ENCODE measurements at regions not wholly inside any gene's neighbourhood (a gene's known extent, or its start where the extent isn't known, plus 50 kb on each side); places are given as distances from the start of the nearest gene placed in this dataset.

DNA sequence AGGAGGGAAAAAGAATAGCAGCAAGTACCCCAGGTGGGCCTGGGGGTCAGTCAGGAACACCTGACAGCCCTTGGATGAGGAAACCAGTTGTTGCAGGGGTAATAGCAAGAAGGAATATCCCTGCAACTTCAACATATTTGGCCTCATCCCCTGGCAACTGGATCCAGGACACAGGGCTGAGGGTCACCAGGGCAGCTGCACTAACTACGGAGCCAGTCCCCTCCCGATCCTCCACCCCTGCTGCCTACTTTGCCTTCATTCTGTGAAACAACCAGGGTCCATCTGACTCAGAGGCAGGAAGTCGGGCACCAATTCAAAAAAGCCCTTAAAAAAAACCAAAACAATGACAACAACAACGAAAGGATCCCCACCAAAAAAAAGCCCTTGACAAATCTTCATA, 52.9 kb downstream of the FRMPD3 start:
- DNase-seq (ENCODE audit: low read depth) = no peak
- TF ChIP-seq, protein P1, sequence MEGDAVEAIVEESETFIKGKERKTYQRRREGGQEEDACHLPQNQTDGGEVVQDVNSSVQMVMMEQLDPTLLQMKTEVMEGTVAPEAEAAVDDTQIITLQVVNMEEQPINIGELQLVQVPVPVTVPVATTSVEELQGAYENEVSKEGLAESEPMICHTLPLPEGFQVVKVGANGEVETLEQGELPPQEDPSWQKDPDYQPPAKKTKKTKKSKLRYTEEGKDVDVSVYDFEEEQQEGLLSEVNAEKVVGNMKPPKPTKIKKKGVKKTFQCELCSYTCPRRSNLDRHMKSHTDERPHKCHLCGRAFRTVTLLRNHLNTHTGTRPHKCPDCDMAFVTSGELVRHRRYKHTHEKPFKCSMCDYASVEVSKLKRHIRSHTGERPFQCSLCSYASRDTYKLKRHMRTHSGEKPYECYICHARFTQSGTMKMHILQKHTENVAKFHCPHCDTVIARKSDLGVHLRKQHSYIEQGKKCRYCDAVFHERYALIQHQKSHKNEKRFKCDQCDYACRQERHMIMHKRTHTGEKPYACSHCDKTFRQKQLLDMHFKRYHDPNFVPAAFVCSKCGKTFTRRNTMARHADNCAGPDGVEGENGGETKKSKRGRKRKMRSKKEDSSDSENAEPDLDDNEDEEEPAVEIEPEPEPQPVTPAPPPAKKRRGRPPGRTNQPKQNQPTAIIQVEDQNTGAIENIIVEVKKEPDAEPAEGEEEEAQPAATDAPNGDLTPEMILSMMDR (IDR thresholded peaks at IDR 0.05; ENCODE audit: insufficient read depth, low read depth, low read length, missing control alignments) = no peak
- no peak overlapping the region for H3K4me3 ChIP-seq (ENCODE audit: low read length)

DNA sequence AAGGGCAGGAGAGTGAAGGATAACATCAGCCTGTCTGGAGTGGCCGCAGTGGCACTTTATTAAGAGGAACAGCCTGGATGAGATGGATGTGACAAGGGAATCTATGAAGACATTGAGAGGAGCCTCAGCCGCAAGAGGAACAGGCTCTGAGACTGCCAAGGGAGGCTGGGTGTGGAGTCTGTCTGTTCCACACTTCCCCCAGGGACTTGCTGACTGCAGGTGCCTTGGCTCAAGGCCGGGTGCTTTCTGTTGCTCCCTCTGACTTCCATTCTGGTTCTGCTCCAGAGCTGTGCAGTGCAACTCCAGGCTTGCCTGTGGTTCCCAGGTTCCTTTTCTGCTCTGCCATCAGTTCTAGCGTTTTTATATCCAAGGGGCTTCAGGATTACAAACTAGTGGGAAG, 54.6 kb downstream of the FRMPD3 start:
- no peak overlapping the region for H3K4me3 ChIP-seq (ENCODE audit: low read length)
- DNase-seq (ENCODE audit: low read depth) = no peak
- TF ChIP-seq, protein P1 (IDR thresholded peaks at IDR 0.05; ENCODE audit: insufficient read depth, low read depth, low read length, missing control alignments) = no peak

DNA sequence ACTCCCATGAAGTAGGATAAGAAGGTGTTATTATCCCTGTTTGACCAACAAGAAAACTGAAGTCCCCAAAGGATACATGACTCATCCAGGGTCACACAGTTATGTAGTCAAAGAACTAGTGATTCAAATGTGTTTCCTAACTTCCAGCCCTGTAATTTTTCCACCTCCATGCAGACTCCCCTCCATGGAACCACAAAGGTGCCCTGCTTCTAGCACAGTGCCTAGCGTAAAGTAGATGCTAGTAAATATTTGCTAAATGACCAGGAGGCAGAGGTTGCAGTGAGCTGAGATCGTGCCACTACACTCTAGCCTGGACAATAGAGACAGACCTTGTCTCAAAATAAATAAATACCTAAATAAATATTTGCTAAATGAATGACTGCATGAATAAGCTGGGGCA, 55.8 kb downstream of the FRMPD3 start:
- no peak overlapping the region for H3K4me3 ChIP-seq (ENCODE audit: low read length)
- TF ChIP-seq, protein P1 (IDR thresholded peaks at IDR 0.05; ENCODE audit: insufficient read depth, low read depth, low read length, missing control alignments) = no peak
- no peak for DNase-seq (ENCODE audit: low read depth)

DNA sequence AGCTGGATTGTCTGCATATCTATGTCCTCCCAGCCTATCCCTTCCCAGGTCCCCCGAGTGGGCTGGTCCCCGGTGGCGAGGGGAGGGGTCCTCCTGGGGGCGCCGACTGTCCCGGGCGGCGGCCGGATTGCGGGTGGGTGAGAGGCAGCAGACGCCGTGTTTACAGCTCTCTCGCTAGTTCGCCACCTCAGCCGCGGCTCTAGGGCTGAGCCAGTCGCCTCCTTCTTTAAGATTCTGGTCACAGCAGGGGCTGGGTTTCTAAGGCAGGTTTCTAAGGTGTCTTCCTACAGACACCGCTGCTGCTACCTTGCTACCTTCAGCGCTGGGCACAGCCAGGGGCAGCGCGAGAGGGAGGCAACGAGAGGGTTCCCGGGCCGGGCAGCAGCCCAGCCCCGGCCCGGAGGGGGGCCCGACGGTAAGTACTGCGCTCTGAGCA, 57.2 kb downstream of the FRMPD3 start:
- no peak overlapping the region for H3K4me3 ChIP-seq (ENCODE audit: low read length)
- DNase-seq (ENCODE audit: low read depth) = no peak
- TF ChIP-seq, protein P1 (IDR thresholded peaks at IDR 0.05; ENCODE audit: insufficient read depth, low read depth, low read length, missing control alignments) = no peak

DNA sequence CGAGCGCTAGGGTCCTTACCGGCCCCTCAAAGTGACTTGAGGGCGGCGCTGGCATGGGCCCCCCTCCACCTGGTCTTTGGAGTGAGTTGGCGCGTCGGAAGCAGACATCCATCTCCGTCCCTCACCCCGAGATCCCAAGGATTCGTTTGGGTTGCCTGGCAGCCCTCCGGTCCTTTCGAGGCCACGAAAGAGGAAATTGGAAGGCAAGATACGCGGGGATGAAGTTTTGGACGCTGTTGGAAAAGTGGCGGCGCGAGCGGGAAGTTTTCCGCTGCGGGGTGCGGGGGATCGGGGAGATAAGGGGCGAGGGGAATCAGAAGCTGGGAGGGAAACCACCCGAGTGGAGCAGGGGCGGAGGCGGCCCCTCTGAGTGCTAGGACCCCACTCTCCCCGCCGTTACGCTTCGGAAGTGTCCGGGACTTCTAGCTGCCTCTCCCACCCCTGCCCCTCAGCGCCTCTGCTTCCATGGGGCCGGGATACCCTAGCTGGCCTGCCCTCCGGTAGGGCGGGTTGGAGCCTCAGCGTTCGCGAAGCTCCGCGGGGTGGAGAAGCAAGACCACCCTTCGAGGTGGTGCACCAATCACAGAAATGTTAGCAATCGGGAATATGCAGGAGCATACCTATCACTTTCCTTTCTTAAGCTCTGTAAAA, 57.8 kb downstream of the FRMPD3 start:
- DNase-seq (ENCODE audit: low read depth) = no peak
- no peak overlapping the region for H3K4me3 ChIP-seq (ENCODE audit: low read length)
- TF ChIP-seq, protein P1 (IDR thresholded peaks at IDR 0.05; ENCODE audit: insufficient read depth, low read depth, low read length, missing control alignments) = no peak

DNA sequence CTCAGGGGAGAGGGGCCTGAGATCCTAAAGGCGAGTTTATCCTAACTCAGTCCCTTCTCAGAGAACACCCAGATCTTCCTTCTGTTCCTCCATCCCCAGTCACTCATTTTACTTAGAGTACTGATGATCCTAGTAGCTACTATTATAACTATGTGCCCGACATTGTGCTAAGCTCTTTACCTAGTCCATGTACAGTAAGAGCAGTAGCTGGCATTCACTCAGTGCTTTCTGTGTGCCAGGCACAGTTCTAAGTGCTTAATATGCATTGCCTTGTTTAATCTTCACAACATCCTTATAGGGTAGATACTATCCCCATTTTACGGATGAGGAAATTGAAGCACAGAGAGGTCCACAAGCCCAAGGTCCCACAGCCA, 58.3 kb downstream of the FRMPD3 start:
- TF ChIP-seq, protein P1 (IDR thresholded peaks at IDR 0.05; ENCODE audit: insufficient read depth, low read depth, low read length, missing control alignments) = no peak
- no peak overlapping the region for H3K4me3 ChIP-seq (ENCODE audit: low read length)
- no peak for DNase-seq (ENCODE audit: low read depth)

DNA sequence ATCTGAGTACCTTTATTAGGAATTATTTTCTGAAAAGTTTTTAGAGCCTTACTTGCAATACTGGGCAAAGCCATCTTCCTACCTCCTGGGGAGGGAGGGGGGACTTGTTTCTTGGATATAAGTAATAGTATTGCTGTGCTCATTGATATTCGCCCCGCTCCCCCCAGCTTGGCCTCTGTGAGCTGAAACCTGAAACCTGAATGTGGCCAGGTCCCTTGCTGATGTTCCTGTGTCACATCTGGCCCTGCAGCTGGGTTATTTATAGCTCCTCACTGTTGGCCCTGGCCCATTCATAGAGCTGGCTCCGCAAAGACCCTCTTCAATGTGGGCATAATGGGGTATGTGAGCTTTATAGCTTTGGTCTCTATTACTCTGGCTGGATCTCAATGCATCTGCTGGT, 59.5 kb downstream of the FRMPD3 start:
- TF ChIP-seq, protein P1 (IDR thresholded peaks at IDR 0.05; ENCODE audit: insufficient read depth, low read depth, low read length, missing control alignments) = no peak
- DNase-seq (ENCODE audit: low read depth) = no peak
- no peak overlapping the region for H3K4me3 ChIP-seq (ENCODE audit: low read length)

Measured in epithelial cell of esophagus (primary cell).